Neural cell (in vitro differentiated cells): ENCODE measurements at regions not wholly inside any gene's neighbourhood (a gene's known extent, or its start where the extent isn't known, plus 50 kb on each side); places are given as distances from the start of the nearest gene placed in this dataset.

Experiments
- H2AFZ ChIP-seq: fragments of 200-600, 300-800 bp; sonication (generic), shearing (Covaris generic); 2 replicates; pipeline ENCODE4 v1.6.0; 2014; ENCODE audit warnings: low read depth, mild to moderate bottlenecking, antibody characterized with exemption, low read length, moderate library complexity
- H3F3A ChIP-seq: fragments of 200-600 bp; shearing (Covaris generic); 2 replicates; pipeline ENCODE4 v1.6.1; 2016; ENCODE audit warnings: mild to moderate bottlenecking, moderate library complexity, mixed read lengths, antibody characterized with exemption, low read length; ENCODE audit not compliant: insufficient read depth, poor library complexity, severe bottlenecking
- H3K27ac ChIP-seq: fragments of 200-600, 300-800 bp; sonication (generic), shearing (Covaris generic); 2 replicates; pipeline ENCODE4 v1.5.1; 2014; ENCODE audit warnings: mild to moderate bottlenecking, low read length, moderate library complexity
- H3K27me3 ChIP-seq: fragments of 300-800, 200-600 bp; sonication (generic), shearing (Covaris generic); 2 replicates; pipeline ENCODE4 v1.6.0; 2014; ENCODE audit warnings: mild to moderate bottlenecking, low read depth, low read length, moderate library complexity; ENCODE audit not compliant: insufficient read depth
- H3K36me3 ChIP-seq: fragments of 300-800, 200-600 bp; sonication (generic), shearing (Covaris generic); 2 replicates; pipeline ENCODE4 v1.5.1; 2014; ENCODE audit warnings: mild to moderate bottlenecking, antibody characterized with exemption, low read length, moderate library complexity; ENCODE audit not compliant: insufficient read depth
- H3K4me2 ChIP-seq: fragments of 300-800, 200-600 bp; sonication (generic), shearing (Covaris generic); 2 replicates; pipeline ENCODE4 v1.6.0; 2014; ENCODE audit warnings: mild to moderate bottlenecking, low read length
- H3K4me3 ChIP-seq: fragments of 300-800, 200-600 bp; sonication (generic), shearing (Covaris generic); 2 replicates; pipeline ENCODE4 v1.5.1; 2014; ENCODE audit warnings: mild to moderate bottlenecking, low read length, moderate library complexity
- H3K79me2 ChIP-seq: fragments of 200-600 bp; shearing (Covaris generic); replicated peaks from 2 replicates; pipeline ENCODE4 v1.6.0; 2014; ENCODE audit warnings: mild to moderate bottlenecking, low read length, moderate library complexity; ENCODE audit not compliant: insufficient read depth
- H3K9ac ChIP-seq: fragments of 300-800, 200-600 bp; sonication (generic), shearing (Covaris generic); 2 replicates; pipeline ENCODE4 v1.6.1; 2016; ENCODE audit warnings: mild to moderate bottlenecking, low read length, mixed read lengths
- H3K9me2 ChIP-seq: fragments of 200-600 bp; shearing (Covaris generic); 2 replicates; pipeline ENCODE4 v1.6.1; 2016; ENCODE audit warnings: mild to moderate bottlenecking, low read length, mixed read lengths; ENCODE audit not compliant: insufficient read depth
- H3K9me3 ChIP-seq: fragments of 200-600, 300-800 bp; sonication (generic), shearing (Covaris generic); 2 replicates; pipeline ENCODE4 v1.6.1; 2016; ENCODE audit warnings: mild to moderate bottlenecking, mixed run types, low read length, moderate library complexity, mixed read lengths
- H4K20me1 ChIP-seq: fragments of 200-600 bp; shearing (Covaris generic); 2 replicates; pipeline ENCODE4 v1.6.1; 2016; ENCODE audit warnings: mild to moderate bottlenecking, mixed run types; ENCODE audit not compliant: insufficient read depth
- EP300 ChIP-seq: fragments of 450-650 bp; conservative IDR thresholded peaks from 2 replicates; pipeline ENCODE4 v1.6.1; 2014; ENCODE audit warnings: antibody characterized with exemption, mild to moderate bottlenecking, moderate library complexity; ENCODE audit not compliant: poor library complexity, severe bottlenecking
- EZH2 ChIP-seq: fragments of 200-600, 300-800 bp; shearing (Covaris generic), sonication (generic); IDR thresholded peaks from 2 replicates; pipeline ENCODE4 v1.6.1; 2014; ENCODE audit warnings: antibody characterized with exemption, low read length, borderline replicate concordance, mild to moderate bottlenecking; ENCODE audit not compliant: insufficient read depth, poor library complexity, severe bottlenecking
- MXI1 ChIP-seq: fragments of 450-650 bp; conservative IDR thresholded peaks from 2 replicates; pipeline ENCODE4 v1.6.1; 2014; ENCODE audit warnings: antibody characterized with exemption, mild to moderate bottlenecking; ENCODE audit not compliant: poor library complexity, severe bottlenecking
- POLR2AphosphoS5 ChIP-seq: IDR thresholded peaks from 2 replicates; pipeline ENCODE4 v1.6.1; 2012
- RAD21 ChIP-seq: fragments of 450-650 bp; conservative IDR thresholded peaks from 2 replicates; pipeline ENCODE4 v1.6.1; 2014; ENCODE audit warnings: antibody characterized with exemption, mild to moderate bottlenecking, moderate library complexity
- SMC3 ChIP-seq: fragments of 450-650 bp; conservative IDR thresholded peaks from 2 replicates; pipeline ENCODE4 v1.6.1; 2014; ENCODE audit warnings: antibody characterized with exemption, mild to moderate bottlenecking, moderate library complexity; ENCODE audit not compliant: poor library complexity
- TAF1 ChIP-seq: IDR thresholded peaks from 2 replicates; pipeline ENCODE4 v1.6.1; 2012; ENCODE audit warnings: low read depth
- TF ChIP-seq, protein P1 (sequence below): fragments of 450-650 bp; IDR thresholded peaks from 2 replicates; pipeline ENCODE4 v1.5.1; 2014; ENCODE audit warnings: antibody characterized with exemption, mild to moderate bottlenecking, moderate library complexity; ENCODE audit not compliant: poor library complexity, severe bottlenecking
- TF ChIP-seq, protein P2 (sequence below): IDR thresholded peaks from 2 replicates; pipeline ENCODE4 v1.6.1; 2012; ENCODE audit warnings: borderline replicate concordance

DNA sequence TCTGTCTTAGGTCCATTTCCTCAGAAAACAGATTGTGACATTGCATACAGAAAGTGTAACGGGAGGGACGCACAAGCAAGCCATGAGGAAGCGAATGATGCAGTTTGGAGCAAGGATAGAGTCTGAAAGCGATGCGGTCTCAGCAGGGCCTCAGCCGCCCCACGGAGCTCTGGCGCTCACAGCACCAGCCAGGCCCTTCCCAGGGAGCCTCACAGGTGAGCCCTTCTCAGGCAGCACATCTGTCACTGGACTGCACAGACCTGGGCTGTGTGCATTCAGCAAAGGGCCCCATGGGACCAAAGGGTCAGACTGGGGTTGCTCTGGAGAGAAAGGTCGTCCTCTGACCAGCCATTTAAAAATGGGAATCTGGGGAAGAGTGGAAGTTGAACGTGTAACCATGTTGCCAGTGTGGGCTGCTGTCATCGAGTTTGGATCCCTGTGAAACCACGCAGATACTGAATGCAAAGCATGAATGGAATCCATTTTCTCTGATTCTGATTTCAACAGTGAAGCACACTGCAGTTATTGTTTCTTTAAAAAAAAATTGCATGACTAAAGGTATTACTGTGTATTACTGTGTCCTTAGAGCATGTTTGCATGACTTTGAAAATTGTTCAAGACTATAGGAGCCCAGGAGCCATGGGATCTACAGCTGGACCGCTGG, 350.0 kb upstream of the AKR1E2 start:
- H3K9me2 ChIP-seq, result no peaks in the 10 kb centered on the region
- H3K79me2 ChIP-seq, result no peaks in the 10 kb centered on the region
- no peaks in the 10 kb centered on the region for H3K9me3 ChIP-seq
- H3K4me3 ChIP-seq, result no peak overlapping the region
- H3K27me3 ChIP-seq, result no peaks in the 10 kb centered on the region
- no peaks in the 10 kb centered on the region for H3K36me3 ChIP-seq
- no peaks in the 10 kb centered on the region for H3F3A ChIP-seq
- H3K9ac ChIP-seq, result no peak overlapping the region
- H3K4me2 ChIP-seq, result no peak overlapping the region
- H4K20me1 ChIP-seq, result no peaks in the 10 kb centered on the region
- TF ChIP-seq EP300 (no peak), MXI1 (no peak), POLR2AphosphoS5 (no peak), SMC3 (no peak)
- TF ChIP-seq, protein P1, sequence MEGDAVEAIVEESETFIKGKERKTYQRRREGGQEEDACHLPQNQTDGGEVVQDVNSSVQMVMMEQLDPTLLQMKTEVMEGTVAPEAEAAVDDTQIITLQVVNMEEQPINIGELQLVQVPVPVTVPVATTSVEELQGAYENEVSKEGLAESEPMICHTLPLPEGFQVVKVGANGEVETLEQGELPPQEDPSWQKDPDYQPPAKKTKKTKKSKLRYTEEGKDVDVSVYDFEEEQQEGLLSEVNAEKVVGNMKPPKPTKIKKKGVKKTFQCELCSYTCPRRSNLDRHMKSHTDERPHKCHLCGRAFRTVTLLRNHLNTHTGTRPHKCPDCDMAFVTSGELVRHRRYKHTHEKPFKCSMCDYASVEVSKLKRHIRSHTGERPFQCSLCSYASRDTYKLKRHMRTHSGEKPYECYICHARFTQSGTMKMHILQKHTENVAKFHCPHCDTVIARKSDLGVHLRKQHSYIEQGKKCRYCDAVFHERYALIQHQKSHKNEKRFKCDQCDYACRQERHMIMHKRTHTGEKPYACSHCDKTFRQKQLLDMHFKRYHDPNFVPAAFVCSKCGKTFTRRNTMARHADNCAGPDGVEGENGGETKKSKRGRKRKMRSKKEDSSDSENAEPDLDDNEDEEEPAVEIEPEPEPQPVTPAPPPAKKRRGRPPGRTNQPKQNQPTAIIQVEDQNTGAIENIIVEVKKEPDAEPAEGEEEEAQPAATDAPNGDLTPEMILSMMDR, result no peak
- H3K27ac ChIP-seq, result no peak overlapping the region
- H2AFZ ChIP-seq, result no peak overlapping the region

DNA sequence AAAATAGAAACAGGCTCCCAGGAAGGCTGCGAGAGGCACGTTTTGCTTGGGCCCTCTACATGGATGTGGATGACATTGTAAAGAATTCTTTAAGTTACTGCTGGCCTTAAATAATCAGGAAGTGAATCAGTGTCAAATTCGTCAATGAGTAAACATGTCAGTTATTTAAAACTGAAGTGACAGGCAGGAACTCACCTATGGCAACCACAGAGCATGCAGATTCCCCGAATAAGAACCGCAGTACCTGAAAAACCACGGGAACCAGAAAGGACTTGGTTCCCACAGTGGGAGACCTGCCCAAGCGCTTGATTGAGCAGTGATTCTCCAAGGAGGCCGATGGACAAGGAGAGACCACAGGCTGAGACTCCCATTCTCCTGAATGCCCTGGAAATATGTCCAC, 351.2 kb upstream of the AKR1E2 start:
- H3K79me2 ChIP-seq, result no peaks in the 10 kb centered on the region
- H3K9me3 ChIP-seq, result no peaks in the 10 kb centered on the region
- no peak overlapping the region for H2AFZ ChIP-seq
- no peaks in the 10 kb centered on the region for H3K27me3 ChIP-seq
- H3K9me2 ChIP-seq, result no peaks in the 10 kb centered on the region
- H3K27ac ChIP-seq, result no peak overlapping the region
- H4K20me1 ChIP-seq, result no peaks in the 10 kb centered on the region
- no peak overlapping the region for H3K9ac ChIP-seq
- H3F3A ChIP-seq, result no peaks in the 10 kb centered on the region
- peak; percentile 22 for TF ChIP-seq EP300
- TF ChIP-seq MXI1, result no peak
- no peak overlapping the region for H3K4me3 ChIP-seq
- no peaks in the 10 kb centered on the region for H3K36me3 ChIP-seq
- no peak overlapping the region for H3K4me2 ChIP-seq

DNA sequence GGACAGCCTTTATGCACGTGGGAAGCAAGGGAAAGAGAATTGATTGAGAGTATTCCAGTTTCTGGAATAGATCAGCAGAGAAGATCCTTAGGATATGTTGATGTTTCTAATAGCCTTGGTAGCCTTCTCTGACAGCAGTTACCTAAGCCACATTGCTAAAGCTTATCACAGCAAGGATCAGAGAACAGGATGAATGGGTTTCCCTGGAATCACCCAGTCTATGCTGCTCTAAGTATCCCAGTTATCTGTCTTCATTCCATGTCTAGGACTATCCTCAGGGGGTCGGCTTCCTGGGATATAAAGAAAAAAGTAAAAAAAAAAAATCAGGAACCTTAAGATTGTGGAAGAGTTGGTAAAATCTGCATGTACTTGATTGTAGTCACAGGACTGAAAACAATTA, 352.0 kb upstream of the AKR1E2 start:
- no peaks in the 10 kb centered on the region for H3K9me2 ChIP-seq
- TF ChIP-seq POLR2AphosphoS5 (no peak), SMC3 (no peak), EP300 (no peak), RAD21 (no peak), TAF1 (no peak), EZH2 (no peak), MXI1 (no peak)
- TF ChIP-seq, protein P2, sequence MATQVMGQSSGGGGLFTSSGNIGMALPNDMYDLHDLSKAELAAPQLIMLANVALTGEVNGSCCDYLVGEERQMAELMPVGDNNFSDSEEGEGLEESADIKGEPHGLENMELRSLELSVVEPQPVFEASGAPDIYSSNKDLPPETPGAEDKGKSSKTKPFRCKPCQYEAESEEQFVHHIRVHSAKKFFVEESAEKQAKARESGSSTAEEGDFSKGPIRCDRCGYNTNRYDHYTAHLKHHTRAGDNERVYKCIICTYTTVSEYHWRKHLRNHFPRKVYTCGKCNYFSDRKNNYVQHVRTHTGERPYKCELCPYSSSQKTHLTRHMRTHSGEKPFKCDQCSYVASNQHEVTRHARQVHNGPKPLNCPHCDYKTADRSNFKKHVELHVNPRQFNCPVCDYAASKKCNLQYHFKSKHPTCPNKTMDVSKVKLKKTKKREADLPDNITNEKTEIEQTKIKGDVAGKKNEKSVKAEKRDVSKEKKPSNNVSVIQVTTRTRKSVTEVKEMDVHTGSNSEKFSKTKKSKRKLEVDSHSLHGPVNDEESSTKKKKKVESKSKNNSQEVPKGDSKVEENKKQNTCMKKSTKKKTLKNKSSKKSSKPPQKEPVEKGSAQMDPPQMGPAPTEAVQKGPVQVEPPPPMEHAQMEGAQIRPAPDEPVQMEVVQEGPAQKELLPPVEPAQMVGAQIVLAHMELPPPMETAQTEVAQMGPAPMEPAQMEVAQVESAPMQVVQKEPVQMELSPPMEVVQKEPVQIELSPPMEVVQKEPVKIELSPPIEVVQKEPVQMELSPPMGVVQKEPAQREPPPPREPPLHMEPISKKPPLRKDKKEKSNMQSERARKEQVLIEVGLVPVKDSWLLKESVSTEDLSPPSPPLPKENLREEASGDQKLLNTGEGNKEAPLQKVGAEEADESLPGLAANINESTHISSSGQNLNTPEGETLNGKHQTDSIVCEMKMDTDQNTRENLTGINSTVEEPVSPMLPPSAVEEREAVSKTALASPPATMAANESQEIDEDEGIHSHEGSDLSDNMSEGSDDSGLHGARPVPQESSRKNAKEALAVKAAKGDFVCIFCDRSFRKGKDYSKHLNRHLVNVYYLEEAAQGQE, result no peak
- no peaks in the 10 kb centered on the region for H3F3A ChIP-seq
- no peaks in the 10 kb centered on the region for H3K27me3 ChIP-seq
- H4K20me1 ChIP-seq, result no peaks in the 10 kb centered on the region
- no peak overlapping the region for H3K4me3 ChIP-seq
- no peaks in the 10 kb centered on the region for H3K36me3 ChIP-seq
- no peaks in the 10 kb centered on the region for H3K79me2 ChIP-seq
- H3K9ac ChIP-seq, result no peak overlapping the region
- no peak overlapping the region for H3K27ac ChIP-seq
- H3K4me2 ChIP-seq, result no peak overlapping the region
- no peak overlapping the region for H2AFZ ChIP-seq
- H3K9me3 ChIP-seq, result no peaks in the 10 kb centered on the region
